NCI-H774 (cell line): ENCODE measurements at regions not wholly inside any gene's neighbourhood (a gene's known extent, or its start where the extent isn't known, plus 50 kb on each side); places are given as distances from the start of the nearest gene placed in this dataset.

Experiments
- DNase-seq: peaks from one replicate; lab custom pipeline; 2025; lab: John Stamatoyannopoulos, UW

- no peak for DNase-seq
These were observed 83.6 kb downstream of the XIST start for GRCh38 chrX:73768886-73769285.

DNA sequence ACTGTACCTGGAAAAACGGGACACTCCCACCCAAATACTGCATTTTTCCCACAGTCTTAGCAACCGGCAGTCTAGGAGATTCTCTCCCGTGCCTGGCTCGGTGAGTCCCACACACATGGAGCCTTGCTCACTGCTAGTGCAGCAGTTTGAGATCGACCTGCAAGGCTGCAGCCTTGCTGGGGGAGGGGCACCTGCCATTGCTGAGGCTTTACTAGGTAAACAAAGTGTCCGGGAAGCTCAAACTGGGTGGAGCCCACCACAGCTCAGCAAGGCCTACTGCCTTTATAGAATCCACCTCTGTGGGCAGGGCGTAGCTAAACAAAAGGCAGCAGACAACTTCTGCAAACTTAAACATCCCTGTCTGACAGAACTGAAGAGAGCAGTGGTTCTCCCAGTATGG lies 84.4 kb downstream of the XIST start:
- DNase-seq = no peak

- no peak for DNase-seq
These were observed 85.5 kb downstream of the XIST start for GRCh38 chrX:73767017-73767416.

DNA sequence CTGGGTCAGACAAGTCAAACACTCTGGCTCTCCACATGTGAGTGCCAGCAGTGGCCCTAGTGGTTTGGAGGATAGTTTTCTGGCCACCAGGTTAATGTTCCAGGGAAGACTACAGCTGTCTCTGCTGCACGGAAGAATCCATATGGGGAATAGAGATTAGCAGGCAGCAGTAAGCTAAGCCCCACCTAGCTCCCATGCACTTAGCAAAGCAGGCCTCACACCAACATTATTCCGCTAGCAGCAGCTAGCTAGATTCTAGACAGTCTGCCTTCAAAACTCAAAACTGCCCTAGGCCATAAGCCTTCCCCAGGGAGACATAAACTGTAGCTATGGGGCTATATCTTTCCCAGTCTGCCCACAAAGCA lies 86.1 kb downstream of the XIST start:
- no peak for DNase-seq

DNA sequence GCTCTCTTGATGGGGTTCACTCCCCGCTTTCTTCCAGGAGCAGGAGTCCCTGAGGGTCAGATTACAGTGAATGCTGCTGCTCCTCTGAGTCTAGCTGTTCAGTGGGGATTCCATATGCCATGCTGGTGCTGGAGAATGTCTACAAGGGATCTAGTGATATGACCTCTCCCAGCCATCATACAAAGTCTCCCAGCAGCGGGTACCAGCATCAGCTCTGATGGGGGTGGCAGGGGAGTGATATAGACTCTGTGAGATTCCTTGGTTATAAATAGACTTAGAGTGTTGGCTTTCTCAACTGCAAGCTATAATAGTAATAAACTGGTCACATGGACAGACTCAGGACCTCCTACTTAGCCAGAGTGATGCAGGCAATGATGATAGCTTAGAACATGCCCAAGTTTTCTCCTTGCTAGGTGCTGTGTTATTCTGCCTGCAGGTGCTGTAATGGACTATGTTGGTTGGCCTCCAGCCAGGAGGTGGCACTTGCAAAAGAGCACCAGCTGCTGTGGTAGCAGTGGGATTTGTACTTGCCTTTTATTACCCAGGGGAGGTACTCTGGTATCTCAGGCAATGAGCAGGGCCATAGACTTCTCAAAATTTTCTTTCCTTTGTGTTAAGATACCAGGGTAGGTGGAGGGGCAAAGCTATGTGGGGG lies 86.6 kb downstream of the XIST start:
- peak; percentile 7 for DNase-seq

GRCh38 chrX:73758250-73758649 lies 94.3 kb downstream of the XIST start:
- DNase-seq = no peak
